K562 (cell line): ENCODE measurements at regions not wholly inside any gene's neighbourhood (a gene's known extent, or its start where the extent isn't known, plus 50 kb on each side); places are given as distances from the start of the nearest gene placed in this dataset.

Experiments used
- ATAC-seq: fragments of 200-7000 bp; cut with Tn5 transposase; 3 replicates; pipeline ENCODE4 v1.9.1; 2020; ENCODE audit warnings: moderate library complexity
- BruUV-seq: library from RNA; stranded (reverse); fragments of 400-500 nt; replicated peaks from 2 replicates; lab custom pipeline; 2021; lab: Mats Ljungman, UMichigan
- CTCF ChIA-PET: fragments of 300-600 bp; formaldehyde crosslinking; extraction: SDS; loops from one replicate; lab custom pipeline; 2021; ENCODE audit warnings: low intra/inter-chr PET ratio; lab: Yijun Ruan, JAX
- POLR2A ChIA-PET: fragments of 300-600, 350-650 bp; sonication (Branson Sonifier 250); formaldehyde crosslinking; extraction: SDS; loops from one replicate; lab custom pipeline; 2021; ENCODE audit warnings: antibody characterized with exemption, inconsistent platforms; lab: Yijun Ruan, JAX
- DNase-seq, 4 experiments: peaks; one replicate each; pipeline versions ENCODE4 v3.0.0 to v3.0.0-alpha.2; 2011 to 2018; ENCODE audit warnings: low spot score in 3 of 4, mixed read lengths in 3 of 4; ENCODE audit errors: extremely low read depth in 1 of 4
- FAIRE-seq: peaks from 2 replicates; lab custom pipeline; 2011; peaks lifted over from hg19 to GRCh38; lab: Jason Lieb, UNC
- H2AFZ ChIP-seq: 2 replicates; pipeline ENCODE4 v1.6.0; 2011; ENCODE audit warnings: low read depth, low read length, control low read depth, inconsistent platforms
- H3K27ac ChIP-seq: fragments of 200-600 bp; 3 replicates; pipeline ENCODE4 v1.8.0; 2011; ENCODE audit warnings: low read depth, mild to moderate bottlenecking, control low read depth, inconsistent platforms, low read length, moderate library complexity, mixed read lengths; ENCODE audit errors: extremely low read depth
- H3K27me3 ChIP-seq, 2 experiments: fragments of 300-600 bp in 1 of 2; 2 replicates in 1 of 2; 3 replicates in 1 of 2; pipeline versions ENCODE4 v1.6.0 to v1.8.0; 2011; ENCODE audit warnings: inconsistent platforms in 2 of 2, low read length in 2 of 2, mild to moderate bottlenecking in 1 of 2, mixed read lengths in 1 of 2, moderate library complexity in 1 of 2; ENCODE audit not compliant: control insufficient read depth in 2 of 2, insufficient read depth in 2 of 2
- H3K36me3 ChIP-seq: fragments of 300-600 bp; 3 replicates; pipeline ENCODE4 v1.8.0; 2011; ENCODE audit warnings: mild to moderate bottlenecking, low read length, inconsistent platforms; ENCODE audit not compliant: control insufficient read depth, insufficient read depth
- H3K4me1 ChIP-seq, 2 experiments: fragments of 200-600 bp in 1 of 2; replicated peaks in 1 of 2; 2 replicates in 1 of 2; 3 replicates in 1 of 2; pipeline versions ENCODE4 v1.5.1 to v1.8.0; 2011; ENCODE audit warnings: inconsistent platforms in 2 of 2, low read length in 2 of 2, mild to moderate bottlenecking in 1 of 2, mixed read lengths in 1 of 2, moderate library complexity in 1 of 2; ENCODE audit not compliant: control insufficient read depth in 2 of 2, insufficient read depth in 2 of 2
- H3K4me2 ChIP-seq: 2 replicates; pipeline ENCODE4 v1.6.1; 2011; ENCODE audit warnings: low read length, control low read depth, inconsistent platforms, mixed read lengths; ENCODE audit not compliant: insufficient read depth
- H3K4me3 ChIP-seq: fragments of 200-600 bp; sonication (generic), shearing (Covaris generic); 2 replicates; pipeline ENCODE4 v1.5.1; 2016; ENCODE audit warnings: control low read depth, inconsistent platforms
- H3K79me2 ChIP-seq: fragments of 200-600 bp; 3 replicates; pipeline ENCODE4 v1.8.0; 2011; ENCODE audit warnings: low read length, inconsistent platforms; ENCODE audit not compliant: control insufficient read depth, insufficient read depth
- H3K9ac ChIP-seq, 2 experiments: 2 replicates each; pipeline versions ENCODE4 v1.6.0 to v1.6.1; 2011; ENCODE audit warnings: low read depth in 2 of 2, low read length in 2 of 2, control low read depth in 1 of 2, inconsistent platforms in 1 of 2, mild to moderate bottlenecking in 1 of 2, mixed read lengths in 1 of 2; ENCODE audit not compliant: insufficient read depth in 1 of 2
- H3K9me1 ChIP-seq: one replicate; pipeline ENCODE4 v1.6.0; 2011; ENCODE audit warnings: inconsistent platforms, mild to moderate bottlenecking, low read length, moderate library complexity; ENCODE audit not compliant: control insufficient read depth, insufficient read depth
- H3K9me3 ChIP-seq: replicated peaks from 2 replicates; pipeline ENCODE4 v1.5.1; 2011; ENCODE audit warnings: low read depth, low read length, inconsistent platforms; ENCODE audit not compliant: control insufficient read depth, insufficient read depth
- H4K20me1 ChIP-seq: replicated peaks from 2 replicates; pipeline ENCODE4 v1.6.1; 2011; ENCODE audit warnings: low read length, inconsistent platforms, mixed read lengths; ENCODE audit not compliant: control insufficient read depth, insufficient read depth
- CBFB ChIP-seq: sonication (generic); formaldehyde crosslinking; IDR thresholded peaks from 2 replicates; pipeline ENCODE4 v1.4.0; 2020; ENCODE audit warnings: mild to moderate bottlenecking, missing genetic modification reagents
- ERF ChIP-seq: fragments of 450-650 bp; formaldehyde crosslinking; IDR thresholded peaks from 2 replicates; pipeline ENCODE4 v1.4.0; 2020; ENCODE audit warnings: mild to moderate bottlenecking, mixed read lengths
- FOXO4 ChIP-seq: fragments of 450-650 bp; formaldehyde crosslinking; IDR thresholded peaks from 2 replicates; pipeline ENCODE4 v1.4.0; 2020; ENCODE audit warnings: mild to moderate bottlenecking, moderate library complexity
- GABPA ChIP-seq: fragments of 200-800 bp; sonication (Bioruptor generic); conservative IDR thresholded peaks from 2 replicates; pipeline ENCODE4 v1.6.1; 2016; ENCODE audit warnings: low read depth, missing genetic modification characterization, missing compliant biosample characterization
- GATAD2A ChIP-seq: fragments of 450-650 bp; IDR thresholded peaks from 2 replicates; pipeline ENCODE4 v1.6.1; 2017
- GTF2E2 ChIP-seq: fragments of 200-800 bp; sonication (Bioruptor generic); IDR thresholded peaks from 2 replicates; pipeline ENCODE4 v1.6.1; 2016; ENCODE audit warnings: missing genetic modification characterization, missing compliant biosample characterization
- KLF16 ChIP-seq: IDR thresholded peaks from 2 replicates; pipeline ENCODE4 v1.6.1; 2016; ENCODE audit warnings: antibody characterized with exemption
- MTA3 ChIP-seq: fragments of 450-650 bp; formaldehyde crosslinking; IDR thresholded peaks from 2 replicates; pipeline ENCODE4 v1.6.1; 2017; ENCODE audit warnings: mild to moderate bottlenecking, borderline replicate concordance
- POLR3A ChIP-seq: IDR thresholded peaks from 2 replicates; pipeline ENCODE4 v1.6.1; 2011; ENCODE audit warnings: borderline replicate concordance, mild to moderate bottlenecking, moderate library complexity; ENCODE audit not compliant: insufficient read length, insufficient read depth; ENCODE audit errors: extremely low read depth
- STAT5A ChIP-seq: IDR thresholded peaks from 2 replicates; pipeline ENCODE4 v1.6.1; 2012; ENCODE audit warnings: low read length, inconsistent platforms, borderline replicate concordance
- THAP12 ChIP-seq: fragments of 250-450 bp; sonication (Bioruptor Pico); IDR thresholded peaks from 2 replicates; pipeline ENCODE4 v1.9.0; 2021; ENCODE audit warnings: mild to moderate bottlenecking, inconsistent platforms
- ZBTB7A ChIP-seq: IDR thresholded peaks from 2 replicates; pipeline ENCODE4 v1.6.1; 2011; ENCODE audit warnings: low read depth, mild to moderate bottlenecking, low read length, moderate library complexity, borderline replicate concordance; ENCODE audit not compliant: control insufficient read depth
- ZFP36 ChIP-seq: fragments of 150-350 bp; IDR thresholded peaks from 2 replicates; pipeline ENCODE4 v1.6.1; 2018; ENCODE audit warnings: low read length, low read depth; ENCODE audit not compliant: partially characterized antibody
- ZNF316 ChIP-seq: fragments of 450-650 bp; IDR thresholded peaks from 2 replicates; pipeline ENCODE4 v1.6.1; 2016
- ZNF408 ChIP-seq: fragments of 250-450 bp; sonication (Bioruptor Pico); IDR thresholded peaks from 2 replicates; pipeline ENCODE4 v1.4.0; 2020; ENCODE audit warnings: low read depth, mild to moderate bottlenecking, moderate library complexity
- WGBS: fragments of 100-300 bp; shearing (Covaris generic); methylation state at CpG from one replicate; pipeline ENCODE4 v1.1.6; 2016; ENCODE audit warnings: low coverage, mixed read lengths; ENCODE audit not compliant: insufficient coverage; ENCODE audit errors: missing lambda C conversion rate; 5-methylcytosine and 5-hydroxymethylcytosine counted together
- in situ Hi-C: fragments of 300-500 bp; cut with MboI; formaldehyde crosslinking; loops from 4 replicates; pipeline ENCODE4 v1.15.0; 2018; ENCODE audit warnings: inconsistent platforms, mixed read lengths
- intact Hi-C: fragments of 100-400 bp; cut with micrococcal nuclease; formaldehyde crosslinking; loops from 2 replicates; pipeline ENCODE4 v1.14.2; 2022

GRCh38 chr1:213569816-213570150, 418.0 kb upstream of the PROX1 start:
- no peak overlapping the region for H3K9ac ChIP-seq
- H4K20me1 ChIP-seq, result no peaks in the 10 kb centered on the region
- ChIA-PET POLR2A (no interaction called here), CTCF (no interaction called here)
- no peaks in the 10 kb centered on the region for H3K36me3 ChIP-seq
- no peak for DNase-seq
- H3K4me2 ChIP-seq, result no peak overlapping the region
- H2AFZ ChIP-seq, result no peak overlapping the region
- no peak for FAIRE-seq
- in situ Hi-C loops (no loop called here), intact Hi-C loops (no loop called here)
- H3K27ac ChIP-seq, result no peak overlapping the region
- BruUV-seq, result no TSS peak
- H3K9me1 ChIP-seq, result no peaks in the 10 kb centered on the region
- WGBS, result 0% methylated on average over 4 of the region's 4 CpGs
- H3K79me2 ChIP-seq, result no peaks in the 10 kb centered on the region
- H3K4me1 ChIP-seq, result no peaks in the 10 kb centered on the region
- H3K27me3 ChIP-seq, result peaks cover 0 to 6% of the 10 kb centered on the region in 2 experiments; a peak in 1 of 5 replicates
- no peak for TF ChIP-seq CBFB (CRISPR knock-in tag)
- no peak for ATAC-seq
- no peak overlapping the region for H3K4me3 ChIP-seq
- H3K9me3 ChIP-seq, result no peaks in the 10 kb centered on the region

GRCh38 chr1:213570487-213570886, 417.3 kb upstream of the PROX1 start:
- H3K4me2 ChIP-seq, result no peak overlapping the region
- H3K4me3 ChIP-seq, result no peak overlapping the region
- no peaks in the 10 kb centered on the region for H3K36me3 ChIP-seq
- no peak overlapping the region for H2AFZ ChIP-seq
- ATAC-seq, result no peak
- no peaks in the 10 kb centered on the region for H4K20me1 ChIP-seq
- peaks cover 0 to 6% of the 10 kb centered on the region in 2 experiments; a peak in 1 of 5 replicates for H3K27me3 ChIP-seq
- intact Hi-C loops (no loop called here), in situ Hi-C loops (no loop called here)
- no peak for DNase-seq
- WGBS, result 0% methylated on average over 2 of the region's 2 CpGs
- H3K79me2 ChIP-seq, result no peaks in the 10 kb centered on the region
- H3K27ac ChIP-seq, result no peak overlapping the region
- no peaks in the 10 kb centered on the region for H3K4me1 ChIP-seq
- no peaks in the 10 kb centered on the region for H3K9me1 ChIP-seq
- H3K9ac ChIP-seq, result no peak overlapping the region
- no peaks in the 10 kb centered on the region for H3K9me3 ChIP-seq
- CTCF ChIA-PET, result no interaction called here
- no peak for FAIRE-seq
- no TSS peak for BruUV-seq
- POLR2A ChIA-PET, result no interaction called here
- TF ChIP-seq MTA3 (no peak), ERF (CRISPR knock-in tag) (no peak), ZFP36 (no peak), GATAD2A (no peak), ZBTB7A (no peak), THAP12 (no peak), FOXO4 (CRISPR knock-in tag) (no peak), ZNF316 (no peak), STAT5A (no peak), KLF16 (no peak), POLR3A (no peak), GTF2E2 (tag) (no peak), ZNF408 (CRISPR knock-in tag) (no peak), GABPA (tag) (no peak)
